ENCODE measurements at regions not wholly inside any gene's neighbourhood (a gene's known extent, or its start where the extent isn't known, plus 50 kb on each side); places are given as distances from the start of the nearest gene placed in this dataset.

DNA sequence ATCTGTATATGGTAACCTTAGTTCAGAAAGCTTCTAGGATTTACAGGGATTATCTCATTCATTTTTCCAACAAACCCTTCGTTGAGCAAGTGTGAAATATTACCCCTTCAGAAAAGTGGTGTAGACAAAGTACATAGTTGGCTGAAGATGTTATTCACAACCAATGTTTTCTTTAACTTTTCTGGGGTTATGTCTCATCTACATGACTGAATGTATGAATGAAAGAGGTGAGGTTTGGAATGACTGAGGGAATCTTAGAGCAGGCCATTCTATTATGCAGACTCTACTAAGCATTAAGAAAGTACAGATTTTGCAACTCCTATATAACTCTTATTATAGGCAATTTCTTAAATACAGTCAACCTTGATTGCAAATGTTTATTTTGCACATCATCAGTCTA is 167.2 kb downstream of the NDFIP2 start:
- Histone ChIP-seq H3K4me1 (no peaks in the 10 kb centered on the region), H3K9me3 (no peaks in the 10 kb centered on the region), H3K4me3 (no peak overlapping the region), H3K27me3 (replicated peaks in 1 of 7) (no peaks in the 10 kb centered on the region), H3K27ac (no peak overlapping the region), H3K36me3 (no peaks in the 10 kb centered on the region)
- TF ChIP-seq, protein P1, sequence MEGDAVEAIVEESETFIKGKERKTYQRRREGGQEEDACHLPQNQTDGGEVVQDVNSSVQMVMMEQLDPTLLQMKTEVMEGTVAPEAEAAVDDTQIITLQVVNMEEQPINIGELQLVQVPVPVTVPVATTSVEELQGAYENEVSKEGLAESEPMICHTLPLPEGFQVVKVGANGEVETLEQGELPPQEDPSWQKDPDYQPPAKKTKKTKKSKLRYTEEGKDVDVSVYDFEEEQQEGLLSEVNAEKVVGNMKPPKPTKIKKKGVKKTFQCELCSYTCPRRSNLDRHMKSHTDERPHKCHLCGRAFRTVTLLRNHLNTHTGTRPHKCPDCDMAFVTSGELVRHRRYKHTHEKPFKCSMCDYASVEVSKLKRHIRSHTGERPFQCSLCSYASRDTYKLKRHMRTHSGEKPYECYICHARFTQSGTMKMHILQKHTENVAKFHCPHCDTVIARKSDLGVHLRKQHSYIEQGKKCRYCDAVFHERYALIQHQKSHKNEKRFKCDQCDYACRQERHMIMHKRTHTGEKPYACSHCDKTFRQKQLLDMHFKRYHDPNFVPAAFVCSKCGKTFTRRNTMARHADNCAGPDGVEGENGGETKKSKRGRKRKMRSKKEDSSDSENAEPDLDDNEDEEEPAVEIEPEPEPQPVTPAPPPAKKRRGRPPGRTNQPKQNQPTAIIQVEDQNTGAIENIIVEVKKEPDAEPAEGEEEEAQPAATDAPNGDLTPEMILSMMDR (IDR thresholded peaks at IDR 0.05 in 8 of 11, conservative IDR thresholded peaks at IDR 0.05 in 3 of 11): no peak
- TF ChIP-seq POLR2AphosphoS5 (IDR thresholded peaks at IDR 0.05) (no peak), POLR2A (IDR thresholded peaks at IDR 0.05) (no peak)
- intact Hi-C loops (cut with DNase I; ENCODE audit: low total_unique reads): no loop called here
- DNase-seq: no peak
- 75 to 91% (median 79%) methylated on average over 1 of the region's 1 CpG for WGBS, 5 donors

DNA sequence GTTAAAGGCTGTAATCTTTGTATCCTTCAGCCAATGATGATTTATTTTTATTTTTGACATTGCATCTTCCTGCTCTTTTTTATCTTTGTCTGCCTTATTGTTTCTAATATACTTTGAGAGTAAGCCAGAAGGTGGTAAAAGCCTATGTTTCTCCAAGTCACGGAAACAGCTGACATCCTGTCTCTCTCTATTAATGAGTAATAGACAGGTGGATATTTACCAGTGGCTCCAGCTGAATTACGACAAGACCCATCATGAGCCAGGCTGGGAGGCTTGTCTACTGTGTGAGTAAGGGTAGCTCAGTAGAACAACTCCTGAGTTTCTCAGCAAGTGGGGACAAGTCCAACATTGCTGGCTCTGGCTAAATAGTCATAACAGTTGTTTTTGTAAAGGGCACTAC is 166.6 kb downstream of the NDFIP2 start:
- WGBS, 5 donors: 40 to 61% (median 56%) methylated on average over 2 of the region's 2 CpGs
- Histone ChIP-seq H3K4me3 (no peak overlapping the region), H3K27ac (no peak overlapping the region), H3K4me1 (no peaks in the 10 kb centered on the region), H3K27me3 (replicated peaks in 1 of 7) (no peaks in the 10 kb centered on the region), H3K9me3 (no peaks in the 10 kb centered on the region), H3K36me3 (no peaks in the 10 kb centered on the region)
- no peak for DNase-seq
- TF ChIP-seq, protein P1 (IDR thresholded peaks at IDR 0.05 in 8 of 11, conservative IDR thresholded peaks at IDR 0.05 in 3 of 11): no peak
- no peak for TF ChIP-seq POLR2A (IDR thresholded peaks at IDR 0.05)
- TF ChIP-seq POLR2AphosphoS5 (IDR thresholded peaks at IDR 0.05): no peak
- intact Hi-C loops (cut with DNase I; ENCODE audit: low total_unique reads): no loop called here

DNA sequence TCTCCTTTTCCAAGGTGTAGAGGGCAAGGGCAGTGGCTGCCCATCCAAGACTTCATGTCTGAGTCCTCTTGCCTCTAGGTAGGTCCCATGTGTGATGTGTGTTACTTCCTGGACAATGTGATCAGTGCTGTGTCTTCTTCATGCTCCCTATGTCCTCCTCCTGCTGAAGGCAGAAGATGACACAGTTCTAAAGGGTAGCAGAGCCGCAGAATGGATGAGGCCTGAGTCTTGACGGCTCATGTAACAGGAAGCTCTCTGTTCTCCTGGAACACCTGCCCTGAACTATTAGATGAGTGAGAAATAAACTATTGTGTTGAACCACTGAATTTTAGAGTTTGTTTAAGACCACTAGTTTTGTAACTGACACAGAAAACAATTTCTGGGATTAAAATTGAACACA is 165.9 kb downstream of the NDFIP2 start:
- Histone ChIP-seq H3K9me3 (no peaks in the 10 kb centered on the region), H3K27ac (no peak overlapping the region), H3K36me3 (no peaks in the 10 kb centered on the region), H3K4me3 (no peak overlapping the region), H3K27me3 (replicated peaks in 1 of 7) (no peaks in the 10 kb centered on the region), H3K4me1 (no peaks in the 10 kb centered on the region)
- no peak for DNase-seq
- TF ChIP-seq POLR2A (IDR thresholded peaks at IDR 0.05) (no peak), POLR2AphosphoS5 (IDR thresholded peaks at IDR 0.05) (no peak)
- TF ChIP-seq, protein P1 (IDR thresholded peaks at IDR 0.05 in 8 of 11, conservative IDR thresholded peaks at IDR 0.05 in 3 of 11): no peak
- intact Hi-C loops (cut with DNase I; ENCODE audit: low total_unique reads): no loop called here
- 62 to 84% (median 71%) methylated on average over 2 of the region's 2 CpGs for WGBS, 5 donors

DNA sequence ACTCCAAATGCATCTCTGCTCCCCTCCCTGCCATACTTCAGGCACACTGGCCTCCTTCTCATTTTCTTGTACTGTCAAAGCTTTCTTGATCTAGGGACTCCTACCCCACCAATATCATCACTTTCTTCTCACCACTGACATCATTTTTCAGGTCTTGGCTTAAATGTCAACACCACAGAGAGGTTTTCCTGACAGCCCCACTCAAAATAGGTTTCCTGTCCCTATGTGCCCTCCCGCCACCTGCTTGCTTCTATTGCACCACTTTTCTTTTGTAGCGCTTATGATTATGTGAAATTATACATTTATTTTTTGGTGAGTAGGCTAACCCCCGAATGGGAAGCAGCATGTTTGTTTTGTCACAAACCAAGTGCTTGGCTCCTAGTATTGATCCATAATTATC is 164.6 kb downstream of the NDFIP2 start:
- Histone ChIP-seq H3K27me3 (replicated peaks in 1 of 7) (no peaks in the 10 kb centered on the region), H3K9me3 (no peaks in the 10 kb centered on the region), H3K36me3 (no peaks in the 10 kb centered on the region), H3K27ac (no peak overlapping the region), H3K4me3 (no peak overlapping the region), H3K4me1 (no peaks in the 10 kb centered on the region)
- intact Hi-C loops (cut with DNase I; ENCODE audit: low total_unique reads): no loop called here
- TF ChIP-seq POLR2A (IDR thresholded peaks at IDR 0.05): no peak
- TF ChIP-seq, protein P1 (IDR thresholded peaks at IDR 0.05 in 8 of 11, conservative IDR thresholded peaks at IDR 0.05 in 3 of 11): no peak
- TF ChIP-seq POLR2AphosphoS5 (IDR thresholded peaks at IDR 0.05): no peak
- WGBS, 5 donors: 80 to 84% (median 83%) methylated on average over 3 of the region's 3 CpGs
- DNase-seq: no peak

All from spleen (tissue), 11 donors.